Chondrocyte (in vitro differentiated cells): ENCODE measurements at regions not wholly inside any gene's neighbourhood (a gene's known extent, or its start where the extent isn't known, plus 50 kb on each side); places are given as distances from the start of the nearest gene placed in this dataset.

ENCODE experiments used
- DNase-seq: peaks from one replicate; pipeline ENCODE4 v3.0.0; 2021; ENCODE audit warnings: mixed read lengths, low spot score
- H3K27ac Mint-ChIP-seq: one replicate; pipeline ENCODE4 v1.8.0; 2021; ENCODE audit warnings: mild to moderate bottlenecking, moderate library complexity, mixed read lengths; ENCODE audit not compliant: unreplicated experiment
- H3K27me3 Mint-ChIP-seq: 2 replicates; pipeline ENCODE4 v1.8.0; 2021; ENCODE audit warnings: low read depth, mixed read lengths
- H3K36me3 Mint-ChIP-seq: 2 replicates; pipeline ENCODE4 v1.8.0; 2021; ENCODE audit warnings: low read depth, mixed read lengths
- H3K4me1 Mint-ChIP-seq: 2 replicates; pipeline ENCODE4 v1.8.0; 2021; ENCODE audit warnings: low read depth, mild to moderate bottlenecking, mixed read lengths
- H3K4me3 Mint-ChIP-seq: one replicate; pipeline ENCODE4 v1.8.0; 2021; ENCODE audit warnings: mild to moderate bottlenecking, moderate library complexity, mixed read lengths; ENCODE audit not compliant: unreplicated experiment
- H3K9me3 Mint-ChIP-seq: 2 replicates; pipeline ENCODE4 v1.8.0; 2021; ENCODE audit warnings: low read depth, mixed read lengths
- TF ChIP-seq, protein P1 (sequence below): fragments of 200-600 bp; sonication (generic); IDR thresholded peaks from 2 replicates; pipeline ENCODE4 v1.5.0; 2021; ENCODE audit warnings: antibody characterized with exemption, mild to moderate bottlenecking, moderate library complexity

DNA sequence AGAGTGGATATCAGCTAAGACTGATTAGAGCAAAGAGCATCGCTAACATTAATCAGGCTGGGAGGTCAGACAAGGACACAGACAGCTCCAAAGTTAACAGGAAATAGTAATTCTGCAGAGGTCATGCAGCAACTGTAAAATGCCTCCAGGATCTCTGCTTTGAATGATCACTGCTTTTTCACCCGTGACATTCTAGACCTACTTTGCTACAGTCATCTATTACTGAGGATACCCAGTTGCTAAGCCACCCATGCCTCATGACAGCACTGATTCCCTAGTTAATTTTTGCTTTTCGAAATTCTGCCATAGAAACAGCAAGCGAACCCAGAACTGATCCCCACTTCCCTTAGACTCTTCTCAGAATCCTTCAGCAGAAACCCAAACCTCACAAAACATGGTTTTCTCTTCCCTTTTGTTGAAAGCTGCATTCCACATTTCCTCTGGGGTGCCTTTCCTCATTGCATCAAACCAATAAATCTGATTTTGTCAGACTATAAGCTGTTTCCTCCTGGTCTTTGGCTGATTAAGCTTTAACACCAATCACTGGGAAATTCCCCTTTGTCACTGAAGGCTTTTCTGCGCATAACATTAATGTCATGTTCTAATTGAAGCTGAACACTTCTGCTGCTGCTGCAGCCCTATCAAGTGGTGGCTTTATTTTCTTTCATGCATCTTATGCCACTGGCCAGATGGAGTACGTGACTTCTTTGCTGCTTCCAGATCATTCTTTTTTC lies 201.1 kb upstream of the CHD1 start:
- H3K36me3 Mint-ChIP-seq = no peaks in the 10 kb centered on the region
- no peak overlapping the region for H3K4me3 Mint-ChIP-seq
- H3K4me1 Mint-ChIP-seq = no peaks in the 10 kb centered on the region
- no peaks in the 10 kb centered on the region for H3K9me3 Mint-ChIP-seq
- H3K27me3 Mint-ChIP-seq = peaks cover 8% of the 10 kb centered on the region
- TF ChIP-seq, protein P1, sequence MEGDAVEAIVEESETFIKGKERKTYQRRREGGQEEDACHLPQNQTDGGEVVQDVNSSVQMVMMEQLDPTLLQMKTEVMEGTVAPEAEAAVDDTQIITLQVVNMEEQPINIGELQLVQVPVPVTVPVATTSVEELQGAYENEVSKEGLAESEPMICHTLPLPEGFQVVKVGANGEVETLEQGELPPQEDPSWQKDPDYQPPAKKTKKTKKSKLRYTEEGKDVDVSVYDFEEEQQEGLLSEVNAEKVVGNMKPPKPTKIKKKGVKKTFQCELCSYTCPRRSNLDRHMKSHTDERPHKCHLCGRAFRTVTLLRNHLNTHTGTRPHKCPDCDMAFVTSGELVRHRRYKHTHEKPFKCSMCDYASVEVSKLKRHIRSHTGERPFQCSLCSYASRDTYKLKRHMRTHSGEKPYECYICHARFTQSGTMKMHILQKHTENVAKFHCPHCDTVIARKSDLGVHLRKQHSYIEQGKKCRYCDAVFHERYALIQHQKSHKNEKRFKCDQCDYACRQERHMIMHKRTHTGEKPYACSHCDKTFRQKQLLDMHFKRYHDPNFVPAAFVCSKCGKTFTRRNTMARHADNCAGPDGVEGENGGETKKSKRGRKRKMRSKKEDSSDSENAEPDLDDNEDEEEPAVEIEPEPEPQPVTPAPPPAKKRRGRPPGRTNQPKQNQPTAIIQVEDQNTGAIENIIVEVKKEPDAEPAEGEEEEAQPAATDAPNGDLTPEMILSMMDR = no peak
- DNase-seq = no peak
- H3K27ac Mint-ChIP-seq = no peak overlapping the region

DNA sequence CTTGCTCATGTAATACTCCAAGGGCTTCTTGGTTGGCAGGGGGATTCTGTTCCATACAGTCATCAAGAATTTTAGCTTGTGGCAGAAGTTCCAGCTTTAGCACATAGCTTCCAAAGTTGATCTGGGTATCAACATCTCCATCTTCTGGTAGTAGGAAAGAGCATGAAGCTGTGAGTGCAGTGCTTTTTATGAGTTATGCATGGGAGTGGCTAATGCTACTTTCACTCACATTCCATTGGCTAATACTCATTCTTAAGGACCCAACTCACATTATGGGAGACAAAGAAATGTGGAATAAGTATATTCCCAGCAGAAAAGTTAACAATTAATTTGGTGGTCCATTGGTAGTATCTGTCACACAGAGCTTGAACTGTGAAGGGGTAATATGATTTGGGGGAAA lies 194.2 kb upstream of the CHD1 start:
- H3K4me1 Mint-ChIP-seq = no peaks in the 10 kb centered on the region
- DNase-seq = no peak

DNA sequence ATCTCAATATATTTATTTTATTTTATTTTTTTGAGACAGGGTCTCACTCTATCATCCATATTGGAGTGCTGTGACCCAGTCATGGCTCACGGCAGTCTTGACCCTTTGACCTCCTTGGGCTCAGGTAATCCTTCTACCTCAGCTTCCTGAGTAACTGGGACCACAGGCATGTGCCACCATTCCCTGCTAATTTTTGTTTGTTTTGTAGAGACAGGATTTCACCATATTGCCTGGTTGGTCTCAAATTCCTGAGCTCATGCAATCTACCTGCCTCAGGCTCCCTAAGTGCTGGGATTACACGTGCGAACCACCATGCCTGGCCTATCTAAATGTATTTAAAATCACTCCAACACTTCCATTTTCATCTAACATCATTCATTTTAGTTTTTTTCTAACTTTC lies 190.5 kb upstream of the CHD1 start:
- Mint-ChIP-seq H3K4me3 (no peak overlapping the region), H3K27ac (no peak overlapping the region), H3K4me1 (no peaks in the 10 kb centered on the region), H3K36me3 (no peaks in the 10 kb centered on the region), H3K9me3 (peaks cover 8% of the 10 kb centered on the region), H3K27me3 (peaks cover 16% of the 10 kb centered on the region)
- no peak for DNase-seq
- TF ChIP-seq, protein P1 = no peak

More for the DNA sequence above, 194.2 kb upstream of the CHD1 start:
- no peak overlapping the region for H3K27ac Mint-ChIP-seq
- TF ChIP-seq, protein P1 = no peak
- H3K9me3 Mint-ChIP-seq = peaks cover 8% of the 10 kb centered on the region
- H3K4me3 Mint-ChIP-seq = no peak overlapping the region
- H3K27me3 Mint-ChIP-seq = peaks cover 8% of the 10 kb centered on the region
- no peaks in the 10 kb centered on the region for H3K36me3 Mint-ChIP-seq

DNA sequence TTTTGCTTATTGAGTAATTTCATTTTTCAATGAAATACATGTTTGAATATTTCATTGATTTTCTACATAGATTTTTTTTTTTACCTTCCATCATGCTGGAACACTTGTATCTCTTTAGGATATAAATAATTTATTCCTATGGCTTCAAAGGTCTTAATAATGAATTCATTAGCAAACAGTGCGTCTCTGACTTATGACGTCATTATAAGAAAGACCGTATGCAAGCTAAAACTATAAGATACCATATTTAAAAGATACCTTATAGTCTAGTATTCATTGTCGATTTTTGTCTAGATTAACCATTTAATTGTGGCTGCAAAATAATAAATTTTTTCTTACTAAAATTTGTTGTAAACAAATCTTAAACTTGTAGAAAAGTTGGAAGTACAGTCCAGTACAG lies 187.7 kb upstream of the CHD1 start:
- Mint-ChIP-seq H3K27ac (no peak overlapping the region), H3K4me3 (no peak overlapping the region), H3K27me3 (peaks cover 23% of the 10 kb centered on the region), H3K4me1 (no peaks in the 10 kb centered on the region), H3K36me3 (no peaks in the 10 kb centered on the region), H3K9me3 (no peaks in the 10 kb centered on the region)
- TF ChIP-seq, protein P1 = no peak
- DNase-seq = no peak

DNA sequence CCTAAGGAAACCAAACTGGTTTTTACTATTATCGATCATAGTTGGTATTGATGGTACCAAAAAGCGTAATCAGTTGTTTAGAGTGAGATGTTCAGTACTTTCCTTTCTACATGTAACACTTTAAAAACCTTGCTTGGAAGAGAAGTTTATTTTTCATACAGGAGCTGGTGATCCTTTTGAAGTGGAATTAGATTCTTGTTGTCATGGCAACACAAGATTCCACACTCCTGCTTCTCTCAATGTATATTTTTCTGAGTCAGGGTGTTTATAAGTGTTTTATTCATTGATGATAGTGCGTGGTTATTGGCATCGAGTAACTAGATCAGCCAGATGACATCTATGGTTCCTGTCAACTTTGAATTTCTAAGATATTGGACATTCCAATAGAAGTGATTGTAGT lies 181.1 kb upstream of the CHD1 start:
- no peak overlapping the region for H3K27ac Mint-ChIP-seq
- peaks cover 38% of the 10 kb centered on the region for H3K27me3 Mint-ChIP-seq
- TF ChIP-seq, protein P1 = no peak
- H3K4me1 Mint-ChIP-seq = no peaks in the 10 kb centered on the region
- no peak for DNase-seq
- no peaks in the 10 kb centered on the region for H3K36me3 Mint-ChIP-seq
- H3K4me3 Mint-ChIP-seq = no peak overlapping the region
- no peaks in the 10 kb centered on the region for H3K9me3 Mint-ChIP-seq
